ENCODE measurements at regions not wholly inside any gene's neighbourhood (a gene's known extent, or its start where the extent isn't known, plus 50 kb on each side); places are given as distances from the start of the nearest gene placed in this dataset.

- Histone ChIP-seq H2AFZ (replicated peaks; ENCODE audit: low read length, poor library complexity) (no peak overlapping the region), H2BK15ac (ENCODE audit: low read depth, low read length) (no peak overlapping the region), H3K18ac (ENCODE audit: low read depth, low read length) (no peak overlapping the region), H3K4me3 (ENCODE audit: insufficient read depth, low read depth, low read length) (no peak overlapping the region), H4K20me1 (ENCODE audit: insufficient read depth, low read length) (no peaks in the 10 kb centered on the region), H4K8ac (ENCODE audit: low read depth in 2 of 2, low read length in 2 of 2) (no peak overlapping the region), H3K4me1 (ENCODE audit: control insufficient read depth, insufficient read depth, low read length) (no peaks in the 10 kb centered on the region), H2BK120ac (ENCODE audit: low read depth, low read length) (no peak overlapping the region), H3K23ac (ENCODE audit: low read depth, low read length) (no peak overlapping the region), H3K4me2 (ENCODE audit: low read depth, low read length) (no peak overlapping the region), H3K9me3 (ENCODE audit: control insufficient read depth, insufficient read depth, low read length) (no peaks in the 10 kb centered on the region), H2AK9ac (replicated peaks; ENCODE audit: low read depth, low read length, poor library complexity) (no peak overlapping the region), H2AK5ac (ENCODE audit: low read depth, low read length) (no peak overlapping the region), H3K56ac (ENCODE audit: extremely low read depth, insufficient read depth, low read length) (no peak overlapping the region), H2BK5ac (ENCODE audit: low read depth, low read length, poor library complexity, severe bottlenecking) (no peak overlapping the region), H4K5ac (ENCODE audit: low read depth, low read length) (no peak overlapping the region), H3K27ac (ENCODE audit: insufficient read depth, low read length) (no peak overlapping the region), H3K4ac (ENCODE audit: low read depth, low read length) (no peak overlapping the region), H3K9ac (ENCODE audit: low read depth, low read length) (no peak overlapping the region), H3K9me1 (ENCODE audit: insufficient read depth, low read length) (no peaks in the 10 kb centered on the region), H3K79me1 (ENCODE audit: low read depth in 1 of 2, low read length in 2 of 2) (no peaks in the 10 kb centered on the region), H3K14ac (replicated peaks; ENCODE audit: low read depth, low read length) (no peak overlapping the region), H3K36me3 (ENCODE audit: control insufficient read depth, insufficient read depth, low read length) (no peaks in the 10 kb centered on the region), H4K91ac (ENCODE audit: insufficient read depth, low read depth, low read length) (no peak overlapping the region), H2BK20ac (ENCODE audit: low read depth, low read length) (no peak overlapping the region), H3K27me3 (ENCODE audit: control insufficient read depth, insufficient read depth, low read length) (no peaks in the 10 kb centered on the region)
- TF ChIP-seq BHLHE40 (IDR thresholded peaks at IDR 0.05; ENCODE audit: low read depth, low read length) (no peak), ELK1 (IDR thresholded peaks at IDR 0.05; ENCODE audit: borderline replicate concordance, low read depth, low read length) (no peak), MXI1 (IDR thresholded peaks at IDR 0.05; ENCODE audit: borderline replicate concordance, low read depth, low read length) (no peak), RFX5 (IDR thresholded peaks at IDR 0.05; ENCODE audit: low read depth, low read length) (no peak), CEBPB (IDR thresholded peaks at IDR 0.05; ENCODE audit: low read depth, low read length) (no peak), RCOR1 (IDR thresholded peaks at IDR 0.05; ENCODE audit: insufficient replicate concordance, low read length) (no peak), CHD1 (IDR thresholded peaks at IDR 0.05; ENCODE audit: low read depth, low read length) (no peak), USF2 (IDR thresholded peaks at IDR 0.05; ENCODE audit: low read depth, low read length) (no peak), MAFK (IDR thresholded peaks at IDR 0.05; ENCODE audit: low read depth, low read length) (no peak), RAD21 (IDR thresholded peaks at IDR 0.05; ENCODE audit: low read length) (no peak), CTCF (conservative IDR thresholded peaks at IDR 0.05; ENCODE audit: low read depth, low read length) (no peak), MAZ (IDR thresholded peaks at IDR 0.05; ENCODE audit: borderline replicate concordance, low read depth, low read length) (no peak), POLR2A (IDR thresholded peaks at IDR 0.05; ENCODE audit: low read depth, low read length) (no peak), SMC3 (IDR thresholded peaks at IDR 0.05; ENCODE audit: low read depth, low read length) (no peak)
- no TSS peak for BruUV-seq (replicated peaks)
- 20% methylated on average over 1 of the region's 10 CpGs; no CpG with 5 or more reads in 1 of the 2 experiments for WGBS, 2 experiments (ENCODE audit: extremely low coverage in 2 of 2, insufficient read length in 1 of 2)
- intact Hi-C loops (cut with micrococcal nuclease) (no loop called here), in situ Hi-C loops (cut with MboI; ENCODE audit: low sequenced_read_pairs) (no loop called here), dilution Hi-C loops (cut with HindIII; ENCODE audit: low sequenced_read_pairs, unreplicated experiment) (no loop called here)
- POLR2A ChIA-PET (ENCODE audit: unreplicated experiment) = no interaction called here
- CTCF ChIA-PET = no interaction called here
- no peak for DNase-seq
- no peak for ATAC-seq (ENCODE audit: low read depth)
Measured at GRCh38 chr22:22386602-22387385, 121.7 kb downstream of the ZNF280B start.

All from IMR-90 (cell line).